Right atrium auricular region (tissue), 2 donors: ENCODE measurements at regions not wholly inside any gene's neighbourhood (a gene's known extent, or its start where the extent isn't known, plus 50 kb on each side); places are given as distances from the start of the nearest gene placed in this dataset.

Experiments
- DNase-seq: peaks from one replicate; pipeline ENCODE4 v3.0.0-alpha.2; 2019; ENCODE audit warnings: low spot score
- H3K27ac ChIP-seq, 2 donors: fragments of 200-600 bp; sonication (generic); 1 replicate in 1 of 2; 2 replicates in 1 of 2; pipeline ENCODE4 v1.5.1; 2016 to 2019
- H3K27me3 ChIP-seq, 2 donors: fragments of 200-600 bp; sonication (generic); one replicate each; pipeline versions ENCODE4 v1.5.1 to v1.6.0; 2017 to 2019
- H3K36me3 ChIP-seq: fragments of 200-600 bp; sonication (generic); one replicate; pipeline ENCODE4 v1.5.1; 2016
- H3K4me1 ChIP-seq, 2 donors: fragments of 200-600 bp; sonication (generic); one replicate each; pipeline versions ENCODE4 v1.5.1 to v1.6.0; 2017 to 2019
- H3K4me3 ChIP-seq, 2 donors: fragments of 200-600 bp; sonication (generic); 1 replicate in 1 of 2; 2 replicates in 1 of 2; pipeline ENCODE4 v1.5.1; 2017 to 2019; ENCODE audit warnings: mild to moderate bottlenecking in 1 of 2, moderate library complexity in 1 of 2
- H3K9me3 ChIP-seq, 2 donors: fragments of 200-600 bp; sonication (generic); one replicate each; pipeline ENCODE4 v1.5.1; 2019
- TF ChIP-seq, protein P1 (sequence below), 2 donors: fragments of 200-600 bp; sonication (generic); IDR thresholded peaks; one replicate each; pipeline ENCODE4 v1.5.1; 2019; ENCODE audit warnings: antibody characterized with exemption in 2 of 2

GRCh38 chr9:90002397-90003271 is 397.8 kb downstream of the GADD45G start:
- H3K27me3 ChIP-seq = no peaks in the 10 kb centered on the region
- TF ChIP-seq, protein P1, sequence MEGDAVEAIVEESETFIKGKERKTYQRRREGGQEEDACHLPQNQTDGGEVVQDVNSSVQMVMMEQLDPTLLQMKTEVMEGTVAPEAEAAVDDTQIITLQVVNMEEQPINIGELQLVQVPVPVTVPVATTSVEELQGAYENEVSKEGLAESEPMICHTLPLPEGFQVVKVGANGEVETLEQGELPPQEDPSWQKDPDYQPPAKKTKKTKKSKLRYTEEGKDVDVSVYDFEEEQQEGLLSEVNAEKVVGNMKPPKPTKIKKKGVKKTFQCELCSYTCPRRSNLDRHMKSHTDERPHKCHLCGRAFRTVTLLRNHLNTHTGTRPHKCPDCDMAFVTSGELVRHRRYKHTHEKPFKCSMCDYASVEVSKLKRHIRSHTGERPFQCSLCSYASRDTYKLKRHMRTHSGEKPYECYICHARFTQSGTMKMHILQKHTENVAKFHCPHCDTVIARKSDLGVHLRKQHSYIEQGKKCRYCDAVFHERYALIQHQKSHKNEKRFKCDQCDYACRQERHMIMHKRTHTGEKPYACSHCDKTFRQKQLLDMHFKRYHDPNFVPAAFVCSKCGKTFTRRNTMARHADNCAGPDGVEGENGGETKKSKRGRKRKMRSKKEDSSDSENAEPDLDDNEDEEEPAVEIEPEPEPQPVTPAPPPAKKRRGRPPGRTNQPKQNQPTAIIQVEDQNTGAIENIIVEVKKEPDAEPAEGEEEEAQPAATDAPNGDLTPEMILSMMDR (IDR thresholded peaks at IDR 0.05) = no peak
- DNase-seq = no peak
- H3K9me3 ChIP-seq = peaks cover 0 to 11% of the 10 kb centered on the region in 2 donors
- H3K4me3 ChIP-seq = no peak overlapping the region
- no peaks in the 10 kb centered on the region for H3K36me3 ChIP-seq
- H3K4me1 ChIP-seq = peaks cover 0 to 55% of the 10 kb centered on the region in 2 donors
- H3K27ac ChIP-seq = peak overlapping the region; percentile 50 to 85

GRCh38 chr9:90005388-90005787 is 400.6 kb downstream of the GADD45G start:
- Histone ChIP-seq H3K27me3 (no peaks in the 10 kb centered on the region), H3K4me1 (peaks cover 0 to 38% of the 10 kb centered on the region in 2 donors), H3K27ac (no peak overlapping the region), H3K4me3 (no peak overlapping the region), H3K36me3 (no peaks in the 10 kb centered on the region), H3K9me3 (peaks cover 0 to 11% of the 10 kb centered on the region in 2 donors)
- DNase-seq = no peak
- TF ChIP-seq, protein P1 (IDR thresholded peaks at IDR 0.05) = no peak

- Histone ChIP-seq H3K4me1 (peaks cover 0 to 16% of the 10 kb centered on the region in 2 donors), H3K9me3 (peaks cover 0 to 11% of the 10 kb centered on the region in 2 donors), H3K36me3 (no peaks in the 10 kb centered on the region), H3K27me3 (no peaks in the 10 kb centered on the region), H3K4me3 (no peak overlapping the region), H3K27ac (no peak overlapping the region)
- no peak for DNase-seq
- TF ChIP-seq, protein P1 (IDR thresholded peaks at IDR 0.05) = no peak
Observed at GRCh38 chr9:90007516-90008440, 403.0 kb downstream of the GADD45G start.

DNA sequence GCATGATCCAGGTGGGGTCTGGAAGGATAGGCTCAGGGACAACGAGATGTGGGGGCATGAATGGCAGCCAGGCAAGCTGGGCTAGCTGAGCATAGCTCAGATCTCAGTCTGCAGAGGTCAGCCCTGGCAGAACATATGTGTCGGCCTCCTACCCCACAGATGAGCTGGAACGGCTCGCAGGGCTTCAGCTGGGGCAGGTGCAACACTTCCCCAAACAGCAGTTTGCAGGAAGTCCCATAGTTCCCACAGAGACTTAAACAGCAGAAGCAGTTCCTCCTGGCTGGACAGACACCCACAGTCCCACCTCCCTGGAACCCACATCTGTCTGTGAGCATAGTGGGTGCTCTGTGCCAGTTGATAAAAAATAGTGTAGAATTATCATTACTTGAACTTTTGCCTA is 404.6 kb downstream of the GADD45G start:
- no peaks in the 10 kb centered on the region for H3K4me1 ChIP-seq
- no peak overlapping the region for H3K27ac ChIP-seq
- H3K4me3 ChIP-seq = no peak overlapping the region
- no peaks in the 10 kb centered on the region for H3K36me3 ChIP-seq
- H3K9me3 ChIP-seq = peaks cover 0 to 11% of the 10 kb centered on the region in 2 donors
- TF ChIP-seq, protein P1 (IDR thresholded peaks at IDR 0.05) = no peak
- DNase-seq = no peak
- H3K27me3 ChIP-seq = no peaks in the 10 kb centered on the region

- Histone ChIP-seq H3K4me3 (no peak overlapping the region), H3K27me3 (no peaks in the 10 kb centered on the region), H3K27ac (no peak overlapping the region), H3K36me3 (no peaks in the 10 kb centered on the region), H3K9me3 (peaks cover 0 to 2% of the 10 kb centered on the region in 2 donors), H3K4me1 (no peaks in the 10 kb centered on the region)
- TF ChIP-seq, protein P1 (IDR thresholded peaks at IDR 0.05) = no peak
- no peak for DNase-seq
Observed at GRCh38 chr9:90010793-90011192, 406.0 kb downstream of the GADD45G start.
